Vagina (tissue), 2 donors: ENCODE measurements at regions not wholly inside any gene's neighbourhood (a gene's known extent, or its start where the extent isn't known, plus 50 kb on each side); places are given as distances from the start of the nearest gene placed in this dataset.

Source experiments
- DNase-seq, 2 donors: peaks; one replicate each; pipeline ENCODE4 v3.0.0-alpha.2; 2017; ENCODE audit errors: extremely low spot score in 2 of 2
- H3K27ac ChIP-seq: fragments of 200-600 bp; sonication (generic); one replicate; pipeline ENCODE4 v1.5.1; 2019
- H3K27me3 ChIP-seq: fragments of 200-600 bp; sonication (generic); one replicate; pipeline ENCODE4 v1.5.1; 2019
- H3K36me3 ChIP-seq, 2 donors: fragments of 200-600 bp; sonication (generic); one replicate each; pipeline ENCODE4 v1.5.1; 2017 to 2019
- H3K4me1 ChIP-seq: fragments of 200-600 bp; sonication (generic); one replicate; pipeline ENCODE4 v1.5.1; 2019
- H3K4me3 ChIP-seq, 2 donors: fragments of 200-600 bp; sonication (generic); 1 replicate in 1 of 2; 2 replicates in 1 of 2; pipeline ENCODE4 v1.5.1; 2016 to 2019
- H3K9me3 ChIP-seq: fragments of 200-600 bp; sonication (generic); one replicate; pipeline ENCODE4 v1.5.1; 2019
- CTCF ChIP-seq, 3 experiments: fragments of 450-650 bp in 2 of 3; fragments of 200-600 bp in 1 of 3; sonication (generic) in 1 of 3; IDR thresholded peaks; one replicate each; pipeline ENCODE4 v1.5.1; 2017 to 2019; ENCODE audit warnings: antibody characterized with exemption in 3 of 3, mild to moderate bottlenecking in 2 of 3, moderate library complexity in 2 of 3
- POLR2A ChIP-seq, 2 donors: fragments of 450-650 bp; IDR thresholded peaks; one replicate each; pipeline ENCODE4 v1.6.1; 2017; ENCODE audit warnings: antibody characterized with exemption in 2 of 2, mild to moderate bottlenecking in 2 of 2, moderate library complexity in 2 of 2
- POLR2AphosphoS5 ChIP-seq, 2 donors: sonication (generic); formaldehyde crosslinking; IDR thresholded peaks; one replicate each; pipeline ENCODE4 v1.9.0; 2017; ENCODE audit warnings: antibody characterized with exemption in 2 of 2, mild to moderate bottlenecking in 2 of 2, low read depth in 1 of 2; ENCODE audit not compliant: insufficient read depth in 1 of 2
- intact Hi-C: fragments of 100-400 bp; cut with DNase I; formaldehyde crosslinking; loops from one replicate; pipeline ENCODE4 v1.15.1; 2023

- TF ChIP-seq CTCF (IDR thresholded peaks at IDR 0.05) (no peak), POLR2A (IDR thresholded peaks at IDR 0.05) (no peak), POLR2AphosphoS5 (IDR thresholded peaks at IDR 0.05; ENCODE audit: insufficient read depth in 1 of 2, low read depth in 1 of 2) (no peak)
- H3K27me3 ChIP-seq, result no peaks in the 10 kb centered on the region
- H3K27ac ChIP-seq, result no peak overlapping the region
- H3K9me3 ChIP-seq, result no peaks in the 10 kb centered on the region
- no peak overlapping the region for H3K4me3 ChIP-seq
- no peak for DNase-seq
- no peaks in the 10 kb centered on the region for H3K36me3 ChIP-seq
- intact Hi-C loops, result no loop called here
- no peaks in the 10 kb centered on the region for H3K4me1 ChIP-seq
Measured at GRCh38 chr13:37501187-37501586, 97.4 kb downstream of the POSTN start.

GRCh38 chr13:37495046-37495445, 103.5 kb downstream of the POSTN start:
- TF ChIP-seq CTCF (IDR thresholded peaks at IDR 0.05), result no peak
- TF ChIP-seq POLR2A (IDR thresholded peaks at IDR 0.05), result no peak
- no peak for TF ChIP-seq POLR2AphosphoS5 (IDR thresholded peaks at IDR 0.05; ENCODE audit: insufficient read depth in 1 of 2, low read depth in 1 of 2)
- no peaks in the 10 kb centered on the region for H3K9me3 ChIP-seq
- H3K4me3 ChIP-seq, result no peak overlapping the region
- H3K36me3 ChIP-seq, result no peaks in the 10 kb centered on the region
- H3K4me1 ChIP-seq, result no peaks in the 10 kb centered on the region
- H3K27me3 ChIP-seq, result no peaks in the 10 kb centered on the region
- intact Hi-C loops, result no loop called here
- H3K27ac ChIP-seq, result no peak overlapping the region
- DNase-seq, result no peak

GRCh38 chr13:37493775-37494174, 104.8 kb downstream of the POSTN start:
- DNase-seq, result no peak
- intact Hi-C loops, result no loop called here
- Histone ChIP-seq H3K4me3 (no peak overlapping the region), H3K4me1 (no peaks in the 10 kb centered on the region), H3K27me3 (no peaks in the 10 kb centered on the region), H3K27ac (no peak overlapping the region), H3K36me3 (no peaks in the 10 kb centered on the region), H3K9me3 (no peaks in the 10 kb centered on the region)
- TF ChIP-seq CTCF (IDR thresholded peaks at IDR 0.05) (no peak), POLR2AphosphoS5 (IDR thresholded peaks at IDR 0.05; ENCODE audit: insufficient read depth in 1 of 2, low read depth in 1 of 2) (no peak), POLR2A (IDR thresholded peaks at IDR 0.05) (no peak)

GRCh38 chr13:37492741-37493514, 105.6 kb downstream of the POSTN start:
- intact Hi-C loops, result no loop called here
- TF ChIP-seq POLR2AphosphoS5 (IDR thresholded peaks at IDR 0.05; ENCODE audit: insufficient read depth in 1 of 2, low read depth in 1 of 2), result no peak
- no peak for TF ChIP-seq POLR2A (IDR thresholded peaks at IDR 0.05)
- no peak for TF ChIP-seq CTCF (IDR thresholded peaks at IDR 0.05)
- Histone ChIP-seq H3K36me3 (no peaks in the 10 kb centered on the region), H3K4me3 (no peak overlapping the region), H3K27ac (no peak overlapping the region), H3K4me1 (no peaks in the 10 kb centered on the region), H3K9me3 (no peaks in the 10 kb centered on the region), H3K27me3 (no peaks in the 10 kb centered on the region)
- no peak for DNase-seq

GRCh38 chr13:37492075-37492474, 106.5 kb downstream of the POSTN start:
- Histone ChIP-seq H3K4me3 (no peak overlapping the region), H3K27me3 (no peaks in the 10 kb centered on the region), H3K36me3 (no peaks in the 10 kb centered on the region), H3K9me3 (no peaks in the 10 kb centered on the region), H3K4me1 (no peaks in the 10 kb centered on the region), H3K27ac (no peak overlapping the region)
- TF ChIP-seq POLR2A (IDR thresholded peaks at IDR 0.05) (no peak), POLR2AphosphoS5 (IDR thresholded peaks at IDR 0.05; ENCODE audit: insufficient read depth in 1 of 2, low read depth in 1 of 2) (no peak)
- DNase-seq, result no peak
- intact Hi-C loops, result no loop called here
